ENCODE measurements at regions not wholly inside any gene's neighbourhood (a gene's known extent, or its start where the extent isn't known, plus 50 kb on each side); places are given as distances from the start of the nearest gene placed in this dataset.

- Histone ChIP-seq H3K27me3 (ENCODE audit: insufficient read depth, low read length) (no peaks in the 10 kb centered on the region), H3K4me3 (replicated peaks in 1 of 2; ENCODE audit: low read depth in 1 of 2, low read length in 2 of 2) (no peak overlapping the region), H3K36me3 (ENCODE audit: control insufficient read depth in 1 of 2, insufficient read depth in 2 of 2, low read length in 2 of 2) (no peaks in the 10 kb centered on the region), H2AFZ (ENCODE audit: low read depth, low read length, poor library complexity, severe bottlenecking) (no peak overlapping the region), H3K4me1 (ENCODE audit: control insufficient read depth in 1 of 2, insufficient read depth in 2 of 2, low read length in 2 of 2) (no peaks in the 10 kb centered on the region), H3K9me2 (ENCODE audit: insufficient read depth) (no peaks in the 10 kb centered on the region), H4K20me1 (ENCODE audit: insufficient read depth) (no peaks in the 10 kb centered on the region; the same call in 1 of the 2 replicates), H3K79me2 (ENCODE audit: insufficient read depth, low read length) (no peaks in the 10 kb centered on the region), H3K4me2 (ENCODE audit: low read length) (no peak overlapping the region), H3K9me3 (ENCODE audit: control insufficient read depth in 1 of 2, insufficient read depth in 1 of 2, low read depth in 1 of 2, low read length in 2 of 2) (no peaks in the 10 kb centered on the region), H3K27ac (ENCODE audit: low read depth, low read length) (no peak overlapping the region), H3K9ac (ENCODE audit: low read length) (no peak overlapping the region)
- no TSS peak for BruUV-seq (replicated peaks)
- ChIA-PET POLR2A (no interaction called here), CTCF (no interaction called here), RAD21 (ENCODE audit: low non-redundant PET in 1 of 2, low total read pairs in 2 of 2, uncharacterized antibody in 2 of 2, unreplicated experiment in 2 of 2) (no interaction called here)
- intact Hi-C loops (cut with micrococcal nuclease) = no loop called here
- ATAC-seq (no peak), DNase-seq (ENCODE audit: low read depth, low spot score) (no peak)
- TF ChIP-seq FOSL1 (IDR thresholded peaks at IDR 0.05; ENCODE audit: low read depth) (no peak), REST (IDR thresholded peaks at IDR 0.05; ENCODE audit: low read depth) (no peak), CEBPB (IDR thresholded peaks at IDR 0.05; ENCODE audit: low read depth) (no peak)
These were observed 254.6 kb upstream of the RBMS3 start for GRCh38 chr3:29026286-29026685.

DNA sequence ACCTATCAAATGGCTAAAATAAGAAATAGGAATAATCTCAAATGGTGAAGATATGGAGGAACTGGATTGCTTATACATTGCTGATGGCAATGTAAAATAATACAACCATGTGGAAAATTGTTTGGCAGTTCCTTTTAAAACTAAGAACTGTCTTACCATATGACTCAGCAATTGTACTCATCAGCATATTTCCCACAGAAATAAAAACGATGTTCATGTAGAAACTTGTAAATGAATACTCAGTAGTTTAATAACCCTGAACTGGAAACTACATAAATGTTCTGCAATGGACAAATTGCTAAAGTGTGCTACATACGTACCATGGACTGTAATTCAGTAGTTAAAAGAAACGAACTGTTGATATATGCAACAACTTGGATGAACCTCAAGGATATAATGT, 253.9 kb upstream of the RBMS3 start:
- Histone ChIP-seq H3K79me2 (ENCODE audit: insufficient read depth, low read length) (no peaks in the 10 kb centered on the region), H4K20me1 (ENCODE audit: insufficient read depth) (no peaks in the 10 kb centered on the region; the same call in 1 of the 2 replicates), H3K9me3 (ENCODE audit: control insufficient read depth in 1 of 2, insufficient read depth in 1 of 2, low read depth in 1 of 2, low read length in 2 of 2) (no peaks in the 10 kb centered on the region), H3K36me3 (ENCODE audit: control insufficient read depth in 1 of 2, insufficient read depth in 2 of 2, low read length in 2 of 2) (no peaks in the 10 kb centered on the region), H3K4me2 (ENCODE audit: low read length) (no peak overlapping the region), H3K9me2 (ENCODE audit: insufficient read depth) (no peaks in the 10 kb centered on the region), H3K4me3 (replicated peaks in 1 of 2; ENCODE audit: low read depth in 1 of 2, low read length in 2 of 2) (no peak overlapping the region), H3K27me3 (ENCODE audit: insufficient read depth, low read length) (no peaks in the 10 kb centered on the region), H3K4me1 (ENCODE audit: control insufficient read depth in 1 of 2, insufficient read depth in 2 of 2, low read length in 2 of 2) (no peaks in the 10 kb centered on the region), H3K27ac (ENCODE audit: low read depth, low read length) (no peak overlapping the region), H2AFZ (ENCODE audit: low read depth, low read length, poor library complexity, severe bottlenecking) (no peak overlapping the region), H3K9ac (ENCODE audit: low read length) (no peak overlapping the region)
- no TSS peak for BruUV-seq (replicated peaks)
- CTCF ChIA-PET = no interaction called here
- DNase-seq (ENCODE audit: low read depth, low spot score) (no peak), ATAC-seq (no peak)
- intact Hi-C loops (cut with micrococcal nuclease) = no loop called here
- RAD21 ChIA-PET (ENCODE audit: low non-redundant PET in 1 of 2, low total read pairs in 2 of 2, uncharacterized antibody in 2 of 2, unreplicated experiment in 2 of 2) = no interaction called here
- TF ChIP-seq FOSL1 (IDR thresholded peaks at IDR 0.05; ENCODE audit: low read depth) (no peak), CEBPB (IDR thresholded peaks at IDR 0.05; ENCODE audit: low read depth) (no peak), ZFX (IDR thresholded peaks at IDR 0.05) (no peak), SRF (IDR thresholded peaks at IDR 0.05; ENCODE audit: low read depth) (no peak), SP1 (IDR thresholded peaks at IDR 0.05; ENCODE audit: low read depth) (no peak), REST (IDR thresholded peaks at IDR 0.05; ENCODE audit: low read depth) (no peak), CTCF (IDR thresholded peaks at IDR 0.05 in 2 of 3, conservative IDR thresholded peaks at IDR 0.05 in 1 of 3; ENCODE audit: borderline replicate concordance in 1 of 3, insufficient read depth in 1 of 3, low read depth in 2 of 3, low read length in 2 of 3) (no peak), RAD21 (IDR thresholded peaks at IDR 0.05; ENCODE audit: low read depth) (no peak), POLR2AphosphoS5 (IDR thresholded peaks at IDR 0.05; ENCODE audit: low read depth, low read length) (no peak)
- TF ChIP-seq, protein P1, sequence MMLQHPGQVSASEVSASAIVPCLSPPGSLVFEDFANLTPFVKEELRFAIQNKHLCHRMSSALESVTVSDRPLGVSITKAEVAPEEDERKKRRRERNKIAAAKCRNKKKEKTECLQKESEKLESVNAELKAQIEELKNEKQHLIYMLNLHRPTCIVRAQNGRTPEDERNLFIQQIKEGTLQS (IDR thresholded peaks at IDR 0.05) = no peak
- TF ChIP-seq, protein P2, sequence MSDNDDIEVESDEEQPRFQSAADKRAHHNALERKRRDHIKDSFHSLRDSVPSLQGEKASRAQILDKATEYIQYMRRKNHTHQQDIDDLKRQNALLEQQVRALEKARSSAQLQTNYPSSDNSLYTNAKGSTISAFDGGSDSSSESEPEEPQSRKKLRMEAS (IDR thresholded peaks at IDR 0.05) = no peak
- POLR2A ChIA-PET = no interaction called here

All from HCT116 (cell line).